ENCODE measurements at regions not wholly inside any gene's neighbourhood (a gene's known extent, or its start where the extent isn't known, plus 50 kb on each side); places are given as distances from the start of the nearest gene placed in this dataset.

GRCh38 chr6:8231956-8232355, 129.6 kb upstream of the EEF1E1 start:
- TF ChIP-seq USF2 (IDR thresholded peaks at IDR 0.05; ENCODE audit: borderline replicate concordance, low read depth, low read length) (no peak), EZH2 (IDR thresholded peaks at IDR 0.05; ENCODE audit: borderline replicate concordance, control insufficient read depth, low read depth, low read length) (no peak), SP1 (IDR thresholded peaks at IDR 0.05; ENCODE audit: low read depth, low read length) (no peak), CTCF (IDR thresholded peaks at IDR 0.05 in 2 of 3, conservative IDR thresholded peaks at IDR 0.05 in 1 of 3; ENCODE audit: control insufficient read depth in 2 of 3, extremely low read depth in 1 of 3, insufficient read depth in 1 of 3, low read depth in 3 of 3, low read length in 3 of 3) (no peak), POLR2A (IDR thresholded peaks at IDR 0.05; ENCODE audit: low read depth, low read length) (no peak), POLR2AphosphoS5 (IDR thresholded peaks at IDR 0.05; ENCODE audit: low read length) (no peak), MYC (IDR thresholded peaks at IDR 0.05; ENCODE audit: insufficient read depth, insufficient read length, insufficient replicate concordance, low read length, severe bottlenecking) (no peak), HDAC2 (IDR thresholded peaks at IDR 0.05) (no peak)
